Ovary (tissue), 7 donors: ENCODE measurements at regions not wholly inside any gene's neighbourhood (a gene's known extent, or its start where the extent isn't known, plus 50 kb on each side); places are given as distances from the start of the nearest gene placed in this dataset.
"Not testable (repeated sequence)": the region's sequence is repeated elsewhere in the genome, so short reads cannot be mapped to it uniquely, and the experiment has no call there.

Experiments
- DNase-seq, 5 donors: peaks; one replicate each; pipeline ENCODE4 v3.0.0-alpha.2; 2019 to 2020
- H3K27ac ChIP-seq, 2 donors: fragments of 200-600 bp; one replicate each; pipeline versions ENCODE4 v1.5.1 to v1.8.0; 2019 to 2022
- H3K27me3 ChIP-seq: fragments of 200-600 bp; one replicate; pipeline ENCODE4 v1.8.0; 2022
- H3K36me3 ChIP-seq: fragments of 200-600 bp; sonication (generic); one replicate; pipeline ENCODE4 v1.5.1; 2019
- H3K4me1 ChIP-seq: one replicate; pipeline ENCODE4 v1.8.1; 2013; ENCODE audit warnings: mild to moderate bottlenecking, moderate library complexity; ENCODE audit not compliant: insufficient read depth
- H3K4me3 ChIP-seq: fragments of 200-600 bp; sonication (generic); one replicate; pipeline ENCODE4 v1.5.1; 2017
- H3K9me3 ChIP-seq, 2 donors: fragments of 200-600 bp in 1 of 2; sonication (generic) in 1 of 2; one replicate each; pipeline versions ENCODE4 v1.5.1 to v1.8.1; 2013 to 2019; ENCODE audit warnings: mild to moderate bottlenecking in 1 of 2, moderate library complexity in 1 of 2
- CTCF ChIP-seq, 3 donors: fragments of 450-650 bp in 2 of 3; fragments of 200-600 bp in 1 of 3; IDR thresholded peaks; one replicate each; pipeline versions ENCODE4 v1.5.1 to v1.8.0; 2016 to 2022; ENCODE audit warnings: antibody characterized with exemption in 3 of 3, mild to moderate bottlenecking in 1 of 3
- EP300 ChIP-seq: sonication (generic); formaldehyde crosslinking; IDR thresholded peaks from one replicate; pipeline ENCODE4 v1.6.1; 2017; ENCODE audit warnings: antibody characterized with exemption
- POLR2A ChIP-seq: fragments of 450-650 bp; IDR thresholded peaks from one replicate; pipeline ENCODE4 v1.6.1; 2017; ENCODE audit warnings: antibody characterized with exemption, mild to moderate bottlenecking, moderate library complexity
- WGBS, 3 donors: extraction: QIAGEN DNeasy Blood & Tissue Kit in 1 of 3; methylation state at CpG; one replicate each; pipeline versions ENCODE4 v1.1.5 to v1.1.7; 2013 to 2017; 5-methylcytosine and 5-hydroxymethylcytosine counted together
- intact Hi-C, 4 donors: fragments of 100-400 bp; cut with DNase I; formaldehyde crosslinking; loops; one replicate each; pipeline versions ENCODE4 v1.11.0 to v1.15.1; 2022 to 2023
- donor health status: DM: no; HTN: no; CAD: no; lungs with moderate emphysema.
- donor health status: DM: no; HTN: no; CAD: no.
- donor health status: Bipolar disorder and iron deficiency.
- donor health status: DM: no; HTN: no; CAD: no.
- donor health status: DM: yes; HTN: yes; CAD: no.

DNA sequence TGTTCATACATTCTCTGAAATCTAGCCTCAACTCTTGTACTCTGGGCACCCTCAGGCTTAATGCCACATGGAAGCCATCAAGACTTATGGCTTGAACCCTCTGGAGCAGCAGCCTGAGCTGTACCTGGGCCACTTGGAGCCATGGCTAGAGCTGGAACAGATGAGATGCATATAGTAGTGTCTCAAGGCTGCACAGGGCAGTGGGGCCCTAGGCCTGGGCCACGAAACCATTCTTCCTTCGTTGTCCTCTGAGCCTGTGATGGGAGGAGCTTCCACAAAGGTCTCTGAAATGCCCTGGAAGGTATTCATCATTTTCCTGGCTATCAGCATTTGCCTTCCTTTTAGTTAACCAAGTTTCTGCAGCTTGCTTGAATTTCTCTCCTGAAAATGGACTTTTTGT lies 1427.2 kb upstream of the PCDH10 start:
- Histone ChIP-seq H3K9me3 (no peaks in the 10 kb centered on the region), H3K4me1 (no peaks in the 10 kb centered on the region), H3K27ac (no peak overlapping the region), H3K4me3 (no peak overlapping the region), H3K27me3 (no peaks in the 10 kb centered on the region), H3K36me3 (no peaks in the 10 kb centered on the region)
- no peak for DNase-seq
- 81 to 91% (median 88%) methylated on average over 2 of the region's 2 CpGs for WGBS, 3 donors
- no peak for TF ChIP-seq CTCF (IDR thresholded peaks at IDR 0.05)
- TF ChIP-seq POLR2A = no peak
- no peak for TF ChIP-seq EP300
- intact Hi-C loops = no loop called here

GRCh38 chr4:131723069-131723468 lies 1426.0 kb upstream of the PCDH10 start:
- H3K4me3 ChIP-seq, H3K4me1 ChIP-seq, H3K9me3 ChIP-seq, H3K36me3 ChIP-seq, H3K27me3 ChIP-seq, DNase-seq, H3K27ac ChIP-seq, intact Hi-C loops: not testable (repeated sequence)
- 96 to 99% (median 98%) methylated on average over 14 to 21 of the region's 24 CpGs for WGBS, 3 donors

GRCh38 chr4:131724847-131725246 lies 1424.2 kb upstream of the PCDH10 start:
- H3K9me3 ChIP-seq, H3K27ac ChIP-seq, H3K36me3 ChIP-seq, H3K4me1 ChIP-seq, intact Hi-C loops, H3K27me3 ChIP-seq, H3K4me3 ChIP-seq: not testable (repeated sequence)
- WGBS, 3 donors = 92 to 98% methylated on average over 20 to 37 of the region's 37 CpGs; no CpG with 5 or more reads in 1 of the 3 donors
- peak in 2 of 5 donors; percentile 27 to 70 for DNase-seq

GRCh38 chr4:131725521-131725920 lies 1423.6 kb upstream of the PCDH10 start:
- H3K27ac ChIP-seq, H3K27me3 ChIP-seq, DNase-seq, intact Hi-C loops, H3K36me3 ChIP-seq, H3K9me3 ChIP-seq, H3K4me1 ChIP-seq, H3K4me3 ChIP-seq: not testable (repeated sequence)
- WGBS, 3 donors = 94 to 97% methylated on average over 26 to 29 of the region's 29 CpGs; no CpG with 5 or more reads in 1 of the 3 donors

GRCh38 chr4:131726940-131727339 lies 1422.2 kb upstream of the PCDH10 start:
- 95 to 100% (median 98%) methylated on average over 2 to 24 of the region's 28 CpGs for WGBS, 3 donors
- not testable (repeated sequence) for H3K9me3 ChIP-seq

GRCh38 chr4:131727418-131727817 lies 1421.7 kb upstream of the PCDH10 start:
- intact Hi-C loops, H3K4me3 ChIP-seq, H3K4me1 ChIP-seq, H3K9me3 ChIP-seq, H3K27me3 ChIP-seq, DNase-seq, H3K27ac ChIP-seq, H3K36me3 ChIP-seq: not testable (repeated sequence)
- 93 to 96% (median 96%) methylated on average over 17 to 40 of the region's 40 CpGs for WGBS, 3 donors

More at GRCh38 chr4:131726940-131727339, 1422.2 kb upstream of the PCDH10 start:
- DNase-seq, H3K27me3 ChIP-seq, H3K4me1 ChIP-seq, H3K4me3 ChIP-seq, H3K36me3 ChIP-seq, H3K27ac ChIP-seq, intact Hi-C loops: not testable (repeated sequence)

- intact Hi-C loops = not testable (repeated sequence)
Measured at GRCh38 chr4:131729205-131729604, 1419.9 kb upstream of the PCDH10 start.

DNA sequence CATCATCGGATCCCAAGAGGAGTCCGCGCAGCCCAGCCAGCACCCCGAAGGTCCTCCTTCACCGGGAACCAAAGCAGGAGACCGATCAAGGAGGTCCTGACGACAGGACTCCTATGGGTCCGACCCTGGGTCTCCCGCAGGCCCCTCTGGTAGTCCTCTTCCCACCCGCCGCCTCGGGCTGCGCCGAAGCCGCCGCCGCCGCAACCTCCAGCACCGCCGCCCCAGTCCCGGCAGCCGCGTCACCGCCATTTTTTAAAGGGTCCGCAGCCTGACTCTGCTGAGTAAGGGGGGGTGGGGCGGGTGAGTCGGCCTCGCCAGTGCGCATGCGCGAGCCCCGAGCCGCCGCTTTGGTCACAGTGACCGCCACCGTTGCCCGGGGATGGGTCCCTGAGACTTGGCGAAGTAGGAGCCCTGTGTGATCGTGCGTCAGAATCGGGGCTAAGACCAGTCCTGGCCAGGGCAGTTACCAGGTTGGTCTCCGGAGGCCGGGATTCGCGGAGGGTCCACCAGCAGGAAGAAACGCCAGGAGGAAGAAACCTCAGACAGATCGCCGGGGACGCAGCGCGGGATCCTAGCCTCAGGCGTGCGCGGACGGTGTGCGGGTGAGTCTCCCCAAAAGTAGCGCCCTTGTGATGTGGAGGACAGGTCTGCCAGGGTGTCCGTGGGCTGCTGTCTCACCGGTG lies 1419.2 kb upstream of the PCDH10 start:
- intact Hi-C loops, H3K27me3 ChIP-seq, H3K4me1 ChIP-seq, DNase-seq, H3K9me3 ChIP-seq, H3K4me3 ChIP-seq, H3K27ac ChIP-seq, H3K36me3 ChIP-seq: not testable (repeated sequence)
- WGBS, 3 donors = 93 to 97% (median 94%) methylated on average over 45 to 59 of the region's 59 CpGs

More at GRCh38 chr4:131729205-131729604, 1419.9 kb upstream of the PCDH10 start:
- not testable (repeated sequence) for DNase-seq, H3K9me3 ChIP-seq, H3K27me3 ChIP-seq, H3K4me3 ChIP-seq, H3K36me3 ChIP-seq, H3K27ac ChIP-seq, H3K4me1 ChIP-seq
- WGBS, 3 donors = 96 to 99% (median 98%) methylated on average over 29 to 30 of the region's 30 CpGs

GRCh38 chr4:131730574-131730973 lies 1418.5 kb upstream of the PCDH10 start:
- H3K9me3 ChIP-seq, DNase-seq, H3K4me3 ChIP-seq, H3K27ac ChIP-seq, H3K27me3 ChIP-seq, H3K36me3 ChIP-seq, intact Hi-C loops, H3K4me1 ChIP-seq: not testable (repeated sequence)
- WGBS, 3 donors = 92 to 96% (median 94%) methylated on average over 26 to 28 of the region's 28 CpGs

DNA sequence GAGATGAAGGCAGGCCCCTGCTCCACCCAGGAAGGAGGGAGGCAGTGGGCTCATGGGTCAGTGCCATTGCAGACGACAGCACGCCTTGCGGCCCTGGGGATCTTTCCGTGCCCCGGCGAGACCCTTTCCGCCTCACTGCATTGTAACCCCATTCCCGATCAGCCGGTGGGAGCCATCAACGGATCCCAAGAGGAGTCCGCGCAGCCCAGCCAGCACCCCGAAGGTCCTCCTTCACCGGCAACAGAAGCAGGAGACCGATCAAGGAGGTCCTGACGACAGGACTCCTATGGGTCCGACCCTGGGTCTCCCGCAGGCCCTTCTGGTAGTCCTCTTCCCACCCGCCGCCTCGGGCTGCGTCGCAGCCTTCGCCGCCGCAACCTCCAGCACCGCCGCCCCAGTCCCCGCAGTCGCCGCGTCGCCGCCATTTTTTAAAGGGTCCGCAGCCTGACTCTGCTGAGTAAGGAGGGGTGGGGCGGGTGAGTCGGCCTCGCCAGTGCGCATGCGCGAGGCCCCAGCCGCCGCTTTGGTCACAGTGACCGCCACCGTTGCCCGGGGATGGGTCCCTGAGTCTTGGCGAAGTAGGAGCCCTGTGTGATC lies 1417.0 kb upstream of the PCDH10 start:
- H3K27me3 ChIP-seq, H3K36me3 ChIP-seq, H3K9me3 ChIP-seq, H3K4me1 ChIP-seq, H3K4me3 ChIP-seq, H3K27ac ChIP-seq, intact Hi-C loops, DNase-seq: not testable (repeated sequence)
- WGBS, 3 donors = 97 to 99% (median 98%) methylated on average over 8 to 46 of the region's 47 CpGs

- H3K9me3 ChIP-seq, H3K4me3 ChIP-seq, H3K36me3 ChIP-seq, H3K27ac ChIP-seq, intact Hi-C loops, H3K4me1 ChIP-seq, H3K27me3 ChIP-seq, DNase-seq: not testable (repeated sequence)
- 97% methylated on average over 16 to 26 of the region's 31 CpGs; no CpG with 5 or more reads in 1 of the 3 donors for WGBS, 3 donors
Measured at GRCh38 chr4:131734321-131734720, 1414.8 kb upstream of the PCDH10 start.
